C1 segment of cervical spinal cord (tissue), 14 donors: ENCODE measurements at regions not wholly inside any gene's neighbourhood (a gene's known extent, or its start where the extent isn't known, plus 50 kb on each side); places are given as distances from the start of the nearest gene placed in this dataset.

Source experiments
- DNase-seq, 14 donors: peaks; one replicate each; lab custom pipeline; 2025; lab: John Stamatoyannopoulos, UW

DNA sequence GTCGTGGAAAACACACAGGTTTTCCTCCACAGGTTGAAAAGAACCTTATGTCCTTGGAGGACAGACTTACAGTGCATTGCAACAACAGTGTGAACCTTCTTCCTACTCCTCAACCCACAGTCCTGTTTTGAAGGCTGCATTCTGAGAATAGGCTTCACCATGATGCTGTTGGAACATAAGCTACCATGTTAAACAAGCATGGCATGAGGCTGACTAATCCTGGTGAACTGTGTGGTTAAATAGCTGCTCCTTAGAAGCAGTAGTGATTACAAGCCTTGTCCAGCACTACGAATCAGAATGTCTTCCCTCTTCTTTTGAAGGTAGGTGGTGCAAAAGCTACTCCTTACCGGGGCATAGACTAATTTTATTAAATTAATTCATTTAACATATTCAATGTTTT, 368.5 kb upstream of the EPHA7 start:
- no peak for DNase-seq

GRCh38 chr6:93786474-93787330, 367.3 kb upstream of the EPHA7 start:
- no peak for DNase-seq

- no peak for DNase-seq
Measured at GRCh38 chr6:93785694-93786030, 366.3 kb upstream of the EPHA7 start.

DNA sequence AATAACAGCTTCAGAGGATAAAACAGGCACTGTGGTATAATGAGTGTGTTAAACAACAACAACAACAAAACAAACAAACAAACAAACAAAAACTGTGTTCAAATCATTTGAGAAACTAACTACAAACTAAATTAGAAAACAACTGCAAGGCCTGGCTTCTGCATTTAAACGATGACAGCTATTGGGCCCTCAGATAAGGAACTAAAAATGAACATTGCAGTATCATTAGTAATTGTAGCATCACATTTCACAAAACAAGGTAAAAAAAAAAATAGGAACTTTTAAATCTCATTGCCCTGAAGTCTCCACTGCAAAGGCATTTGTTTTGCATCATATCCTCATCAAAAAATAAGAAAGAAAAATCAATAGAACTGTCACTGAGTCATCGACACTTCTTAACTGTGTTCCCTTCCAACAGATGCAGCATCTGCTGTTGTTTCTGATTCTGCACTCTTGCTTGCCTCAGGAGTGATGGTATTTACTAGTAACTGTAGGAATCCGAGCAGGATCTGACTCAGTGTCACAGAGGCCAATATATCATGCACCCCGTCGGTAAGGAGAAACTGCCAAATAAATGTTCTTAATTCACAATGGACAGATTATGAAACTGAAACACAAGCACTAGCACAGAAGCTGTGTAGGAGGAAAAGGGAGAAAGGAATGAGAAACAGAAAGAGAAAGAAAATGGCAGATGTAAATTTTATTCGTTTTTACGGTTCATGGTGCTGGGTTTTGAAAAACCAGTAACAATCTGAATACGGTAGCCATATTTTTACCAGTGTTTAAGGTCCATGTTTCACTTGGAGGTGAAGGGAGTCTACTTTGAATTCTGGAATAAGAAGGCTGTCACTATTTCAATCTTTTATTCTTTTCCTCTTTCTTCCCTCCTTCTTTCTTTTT, 365.7 kb upstream of the EPHA7 start:
- DNase-seq: peak in 2 of 14 donors; percentile 1 to 7

GRCh38 chr6:93779086-93779841, 359.9 kb upstream of the EPHA7 start:
- DNase-seq: peak in 4 of 14 donors; percentile 1 to 25 (median 17)

GRCh38 chr6:93759190-93759589, 339.8 kb upstream of the EPHA7 start:
- DNase-seq: no peak

DNA sequence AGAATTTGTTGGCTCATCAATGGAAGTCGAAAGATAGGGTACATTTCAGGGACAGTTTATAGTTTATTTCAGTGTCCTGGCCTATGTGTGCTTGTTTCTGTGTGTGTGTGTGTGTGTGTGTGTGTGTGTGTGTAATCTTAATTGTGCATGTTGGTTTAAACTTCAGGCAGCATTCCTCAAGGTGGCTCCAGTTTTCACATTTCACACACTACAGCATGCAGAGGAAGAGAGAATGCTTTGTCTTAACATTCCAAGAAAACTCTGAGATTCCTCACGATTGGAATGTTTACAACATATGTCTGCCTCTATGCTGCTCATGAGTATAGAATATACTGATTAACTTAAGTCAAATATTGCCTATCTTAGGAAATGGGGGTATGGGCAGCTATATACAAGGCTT, 332.6 kb upstream of the EPHA7 start:
- no peak for DNase-seq

- DNase-seq: no peak
Measured at GRCh38 chr6:93749930-93750329, 330.6 kb upstream of the EPHA7 start.

DNA sequence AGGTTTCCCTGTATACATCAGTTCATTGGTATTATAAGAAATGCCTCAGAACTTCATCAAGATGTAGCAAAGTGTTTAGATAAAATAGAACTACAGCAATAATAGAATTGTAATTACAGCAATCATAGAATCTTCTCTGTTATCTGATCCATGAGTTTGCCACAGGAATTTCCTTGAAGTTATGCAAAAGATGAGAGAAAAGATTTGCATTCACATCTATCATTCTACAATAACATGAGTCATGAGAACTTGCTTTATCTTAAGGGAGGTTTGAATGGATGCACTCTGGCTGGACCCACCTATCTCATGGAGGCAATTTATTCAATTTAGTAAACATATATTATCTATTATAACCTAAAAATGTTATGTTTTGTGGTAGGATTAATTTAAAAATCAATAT, 329.8 kb upstream of the EPHA7 start:
- DNase-seq: no peak

DNA sequence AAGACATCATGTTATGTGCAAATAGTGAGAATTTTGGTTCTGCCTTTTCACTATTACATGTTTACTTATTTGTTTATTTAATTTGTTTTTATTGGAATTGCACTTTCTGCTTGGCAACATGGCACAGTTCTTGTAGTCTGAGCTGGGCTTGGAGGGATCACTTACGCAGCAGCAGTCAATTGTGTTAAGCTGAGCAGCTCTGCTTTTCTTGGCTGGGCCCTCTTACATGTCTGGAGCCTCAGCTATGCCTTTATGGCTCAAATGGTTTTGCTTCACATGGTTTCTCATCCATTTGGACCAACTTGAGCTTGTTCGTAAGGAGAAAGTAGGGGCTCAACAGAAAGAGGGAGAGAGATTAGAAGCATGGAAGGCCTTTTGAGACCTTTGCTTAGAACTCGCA, 327.5 kb upstream of the EPHA7 start:
- DNase-seq: no peak

GRCh38 chr6:93745306-93745705, 325.9 kb upstream of the EPHA7 start:
- no peak for DNase-seq

DNA sequence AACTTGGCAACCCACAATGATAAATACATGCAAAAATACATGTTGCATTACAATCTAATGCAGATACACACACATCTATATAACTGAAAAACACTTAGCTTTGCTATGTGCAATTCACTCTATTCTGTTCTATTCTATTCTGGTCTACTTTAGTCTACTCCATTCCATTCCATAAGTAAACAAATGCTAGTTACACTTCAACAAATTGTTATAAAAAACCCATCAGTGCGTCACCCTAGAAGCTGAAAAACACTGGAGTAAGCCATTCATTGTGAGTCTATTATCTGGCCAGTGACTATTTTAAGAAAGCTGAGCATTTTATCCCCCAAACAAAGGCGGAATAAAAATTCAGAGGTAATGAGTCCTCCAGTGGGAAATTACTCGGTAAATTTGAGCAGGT, 315.7 kb upstream of the EPHA7 start:
- DNase-seq: no peak

DNA sequence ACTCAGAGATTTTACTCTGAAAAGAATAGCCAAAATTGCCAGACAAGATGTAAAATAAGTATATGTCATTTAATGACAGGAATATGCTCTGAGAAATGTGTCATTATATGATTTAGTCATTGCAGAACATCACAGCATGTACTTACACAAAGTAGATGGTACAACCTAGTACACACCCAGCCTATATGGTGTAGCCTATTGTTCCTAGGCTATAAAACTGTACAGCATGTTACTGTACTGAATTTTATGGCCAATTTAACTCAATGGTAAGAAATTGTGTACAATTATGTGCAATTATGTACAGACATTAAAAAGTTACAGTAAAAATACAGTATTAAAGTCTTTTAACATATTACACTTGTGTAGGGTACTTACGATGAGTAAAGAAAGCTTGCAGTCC, 311.9 kb upstream of the EPHA7 start:
- no peak for DNase-seq

GRCh38 chr6:93728150-93728549, 308.8 kb upstream of the EPHA7 start:
- DNase-seq: no peak

GRCh38 chr6:93727447-93727846, 308.1 kb upstream of the EPHA7 start:
- no peak for DNase-seq

DNA sequence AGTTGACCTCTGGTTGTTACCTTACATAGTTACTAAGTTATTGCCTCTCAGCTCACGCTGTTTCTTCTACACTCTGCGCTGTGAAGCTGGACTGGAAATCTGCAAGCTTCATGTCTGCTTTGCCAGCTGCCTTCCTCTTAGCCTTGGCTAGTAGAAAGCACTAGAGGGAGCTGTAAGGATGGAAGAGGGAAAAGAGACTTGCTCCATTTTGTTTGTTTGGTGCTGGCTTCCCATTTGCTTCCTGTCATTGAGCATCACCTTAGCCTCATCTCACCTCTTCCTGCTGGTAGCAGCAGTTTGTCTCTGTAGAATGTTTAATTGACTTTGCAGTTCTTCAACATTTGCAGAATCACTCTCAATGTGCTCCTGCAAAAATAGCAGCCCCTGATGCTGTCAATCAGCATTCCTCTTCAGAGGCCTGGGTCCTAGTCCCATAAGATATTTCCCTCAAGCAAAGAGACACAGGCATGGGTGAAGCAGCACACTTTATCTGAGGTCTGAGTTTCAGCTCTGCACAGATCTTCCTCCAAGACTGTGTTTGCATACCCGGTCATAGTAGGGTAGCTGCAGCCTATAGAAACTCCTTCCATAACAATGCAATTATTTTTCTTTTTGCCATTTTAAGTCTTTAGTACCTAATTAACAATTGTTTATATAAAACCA, 302.2 kb upstream of the EPHA7 start:
- peak in 2 of 14 donors; percentile 0 to 3 for DNase-seq

GRCh38 chr6:93713974-93714373, 294.6 kb upstream of the EPHA7 start:
- DNase-seq: no peak

- DNase-seq: no peak
Measured at GRCh38 chr6:93703431-93703830, 284.1 kb upstream of the EPHA7 start.

DNA sequence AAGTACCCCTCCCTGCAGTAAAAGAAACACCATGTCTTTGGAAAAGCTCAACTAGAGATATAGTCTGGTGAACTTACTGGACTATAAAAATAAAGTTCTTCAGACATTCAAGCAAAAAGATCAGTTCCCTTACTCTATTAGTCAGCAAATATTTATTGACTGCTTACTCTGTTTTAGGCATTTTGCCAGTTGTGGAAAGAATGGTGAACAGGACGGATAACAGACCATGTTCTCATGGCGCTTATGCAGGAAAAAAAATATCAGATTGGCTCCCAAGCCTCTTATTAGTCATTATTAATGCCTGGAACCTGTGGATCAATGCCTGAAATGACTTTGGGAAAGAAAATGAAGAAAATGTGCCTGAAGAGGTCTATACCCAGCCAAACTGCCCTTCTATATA, 282.2 kb upstream of the EPHA7 start:
- DNase-seq: no peak

DNA sequence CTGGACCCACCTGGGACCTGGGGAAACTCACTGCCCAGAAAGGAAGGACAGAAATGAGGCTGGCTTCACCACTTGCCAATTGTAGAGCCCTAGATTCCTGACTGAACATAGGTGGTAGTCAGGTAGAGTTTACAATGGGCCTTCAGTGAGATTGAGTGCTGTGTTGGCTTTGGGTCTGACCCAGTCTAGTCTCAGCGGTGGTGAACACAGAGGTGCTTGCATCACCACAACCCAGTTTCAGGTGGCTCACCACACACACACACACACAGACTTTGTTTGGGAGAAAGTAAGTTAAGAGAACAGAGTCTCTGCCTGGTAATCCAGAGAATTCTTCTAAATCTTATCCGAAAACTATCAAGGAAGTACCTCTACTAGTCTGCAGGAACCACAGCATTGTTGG, 266.1 kb upstream of the EPHA7 start:
- no peak for DNase-seq

DNA sequence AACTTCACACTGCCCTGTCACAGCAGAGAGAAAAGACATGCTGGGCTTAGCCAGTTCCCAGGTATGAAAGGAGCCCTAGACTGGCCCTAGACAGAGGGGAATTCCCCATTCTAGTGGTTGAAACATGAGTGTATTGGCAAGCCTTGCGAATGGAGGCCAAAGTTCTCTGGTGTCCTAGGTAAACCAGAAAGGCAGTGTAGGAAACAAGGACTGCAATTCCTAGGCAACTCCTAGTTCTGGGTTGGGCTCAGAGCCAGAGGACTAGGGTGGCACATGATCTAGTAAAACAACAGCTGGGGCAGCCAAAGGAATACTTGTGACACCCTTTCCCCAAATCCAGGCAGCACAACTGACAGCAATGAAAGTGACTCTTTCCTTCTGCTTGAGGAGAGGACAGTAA, 265.0 kb upstream of the EPHA7 start:
- DNase-seq: no peak

DNA sequence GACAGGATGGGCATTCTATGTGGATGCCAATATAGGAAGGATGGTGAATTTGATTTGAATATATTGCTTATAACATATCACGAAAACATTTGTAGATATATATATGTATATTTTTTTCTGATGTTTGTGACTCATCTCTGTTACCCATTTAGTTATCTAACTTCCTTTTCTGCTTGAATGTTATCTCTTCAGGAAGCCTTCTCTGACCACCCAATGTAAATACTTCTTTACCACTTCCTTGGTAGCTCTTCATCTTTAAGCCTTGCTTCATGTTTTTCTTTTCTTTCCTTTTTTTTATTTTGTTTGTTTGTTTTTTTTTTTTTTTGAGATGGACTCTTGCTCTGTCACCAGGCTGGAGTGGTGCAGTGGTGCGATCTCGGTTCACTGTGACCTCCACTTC, 260.5 kb upstream of the EPHA7 start:
- DNase-seq: no peak
